ENCODE measurements at regions not wholly inside any gene's neighbourhood (a gene's known extent, or its start where the extent isn't known, plus 50 kb on each side); places are given as distances from the start of the nearest gene placed in this dataset.

GRCh38 chr11:45347348-45348082 lies 61.4 kb upstream of the SYT13 start:
- Mint-ChIP-seq H3K9me3 (no peaks in the 10 kb centered on the region), H3K27me3 (ENCODE audit: low read depth) (no peaks in the 10 kb centered on the region), H3K4me3 (peak overlapping the region; percentile 4 to 34 (median 12)), H3K36me3 (ENCODE audit: low read depth) (no peaks in the 10 kb centered on the region), H3K27ac (peak overlapping the region; percentile 89 to 95 (median 92)), H3K4me1 (peaks cover 27% of the 10 kb centered on the region)
- TF ChIP-seq CTCF (IDR thresholded peaks at IDR 0.05; ENCODE audit: unreplicated experiment in 3 of 3), result no peak

- Mint-ChIP-seq H3K27ac (peak overlapping the region; percentile 63 to 95 (median 70)), H3K4me3 (no peak overlapping the region), H3K9me3 (no peaks in the 10 kb centered on the region), H3K27me3 (ENCODE audit: low read depth) (no peaks in the 10 kb centered on the region), H3K4me1 (peaks cover 29% of the 10 kb centered on the region), H3K36me3 (ENCODE audit: low read depth) (no peaks in the 10 kb centered on the region)
- no peak for TF ChIP-seq CTCF (IDR thresholded peaks at IDR 0.05; ENCODE audit: unreplicated experiment in 3 of 3)
These were observed 59.4 kb upstream of the SYT13 start for GRCh38 chr11:45345491-45345890.

GRCh38 chr11:45344028-45344427 lies 57.9 kb upstream of the SYT13 start:
- no peaks in the 10 kb centered on the region for H3K36me3 Mint-ChIP-seq (ENCODE audit: low read depth)
- no peaks in the 10 kb centered on the region for H3K9me3 Mint-ChIP-seq
- peak overlapping the region in 1 of 3 experiments; percentile 62 for H3K27ac Mint-ChIP-seq
- H3K4me1 Mint-ChIP-seq, result peaks cover 30% of the 10 kb centered on the region
- no peak overlapping the region for H3K4me3 Mint-ChIP-seq
- no peak for TF ChIP-seq CTCF (IDR thresholded peaks at IDR 0.05; ENCODE audit: unreplicated experiment in 3 of 3)
- peaks cover under 1% of the 10 kb centered on the region for H3K27me3 Mint-ChIP-seq (ENCODE audit: low read depth)

GRCh38 chr11:45343444-45343843 lies 57.3 kb upstream of the SYT13 start:
- TF ChIP-seq CTCF (IDR thresholded peaks at IDR 0.05; ENCODE audit: unreplicated experiment in 3 of 3), result no peak
- peaks cover 3% of the 10 kb centered on the region for H3K27me3 Mint-ChIP-seq (ENCODE audit: low read depth)
- no peaks in the 10 kb centered on the region for H3K36me3 Mint-ChIP-seq (ENCODE audit: low read depth)
- no peaks in the 10 kb centered on the region for H3K9me3 Mint-ChIP-seq
- H3K4me3 Mint-ChIP-seq, result no peak overlapping the region
- H3K27ac Mint-ChIP-seq, result peak overlapping the region in 1 of 3 experiments; percentile 37
- peaks cover 30% of the 10 kb centered on the region for H3K4me1 Mint-ChIP-seq

- no peaks in the 10 kb centered on the region for H3K36me3 Mint-ChIP-seq (ENCODE audit: low read depth)
- no peaks in the 10 kb centered on the region for H3K9me3 Mint-ChIP-seq
- TF ChIP-seq CTCF (IDR thresholded peaks at IDR 0.05; ENCODE audit: unreplicated experiment in 3 of 3), result no peak
- no peak overlapping the region for H3K4me3 Mint-ChIP-seq
- peaks cover 3% of the 10 kb centered on the region for H3K27me3 Mint-ChIP-seq (ENCODE audit: low read depth)
- H3K4me1 Mint-ChIP-seq, result peaks cover 23% of the 10 kb centered on the region
- peak overlapping the region in 1 of 3 experiments; percentile 86 for H3K27ac Mint-ChIP-seq
These were observed 55.2 kb upstream of the SYT13 start for GRCh38 chr11:45341372-45341771.
